ENCODE measurements at regions not wholly inside any gene's neighbourhood (a gene's known extent, or its start where the extent isn't known, plus 50 kb on each side); places are given as distances from the start of the nearest gene placed in this dataset.

DNA sequence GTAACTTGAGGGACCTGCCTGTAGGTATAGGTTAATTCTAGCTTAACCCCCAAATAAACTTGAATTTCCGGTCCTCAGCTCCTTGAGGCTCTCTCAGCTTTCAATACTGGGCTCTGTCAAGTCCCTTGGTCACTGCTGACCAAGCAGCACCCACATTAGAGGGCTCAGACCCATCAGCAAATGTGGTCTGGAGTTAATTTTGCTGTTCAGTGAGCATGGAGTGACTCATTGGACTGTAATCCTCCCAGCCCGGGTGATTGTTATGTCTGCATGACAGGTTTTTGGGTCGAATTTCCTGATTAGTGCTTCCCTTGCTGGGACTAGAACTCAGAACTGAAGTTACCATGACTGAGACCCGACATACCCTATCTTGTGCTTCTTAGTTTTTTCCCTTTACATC, 130.6 kb downstream of the URB2 start:
- no peak overlapping the region for H3K27ac Mint-ChIP-seq
- peaks cover 5% of the 10 kb centered on the region for H3K4me1 Mint-ChIP-seq
- DNase-seq (ENCODE audit: low spot score in 2 of 2, unreplicated experiment in 2 of 2), result no peak
- H3K27me3 Mint-ChIP-seq (ENCODE audit: low read depth), result peaks cover 7% of the 10 kb centered on the region
- H3K4me3 Mint-ChIP-seq, result no peak overlapping the region
- no peaks in the 10 kb centered on the region for H3K36me3 Mint-ChIP-seq
- TF ChIP-seq, protein P1, sequence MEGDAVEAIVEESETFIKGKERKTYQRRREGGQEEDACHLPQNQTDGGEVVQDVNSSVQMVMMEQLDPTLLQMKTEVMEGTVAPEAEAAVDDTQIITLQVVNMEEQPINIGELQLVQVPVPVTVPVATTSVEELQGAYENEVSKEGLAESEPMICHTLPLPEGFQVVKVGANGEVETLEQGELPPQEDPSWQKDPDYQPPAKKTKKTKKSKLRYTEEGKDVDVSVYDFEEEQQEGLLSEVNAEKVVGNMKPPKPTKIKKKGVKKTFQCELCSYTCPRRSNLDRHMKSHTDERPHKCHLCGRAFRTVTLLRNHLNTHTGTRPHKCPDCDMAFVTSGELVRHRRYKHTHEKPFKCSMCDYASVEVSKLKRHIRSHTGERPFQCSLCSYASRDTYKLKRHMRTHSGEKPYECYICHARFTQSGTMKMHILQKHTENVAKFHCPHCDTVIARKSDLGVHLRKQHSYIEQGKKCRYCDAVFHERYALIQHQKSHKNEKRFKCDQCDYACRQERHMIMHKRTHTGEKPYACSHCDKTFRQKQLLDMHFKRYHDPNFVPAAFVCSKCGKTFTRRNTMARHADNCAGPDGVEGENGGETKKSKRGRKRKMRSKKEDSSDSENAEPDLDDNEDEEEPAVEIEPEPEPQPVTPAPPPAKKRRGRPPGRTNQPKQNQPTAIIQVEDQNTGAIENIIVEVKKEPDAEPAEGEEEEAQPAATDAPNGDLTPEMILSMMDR (IDR thresholded peaks at IDR 0.05; ENCODE audit: unreplicated experiment), result no peak
- H3K9me3 Mint-ChIP-seq, result peaks cover 5% of the 10 kb centered on the region

DNA sequence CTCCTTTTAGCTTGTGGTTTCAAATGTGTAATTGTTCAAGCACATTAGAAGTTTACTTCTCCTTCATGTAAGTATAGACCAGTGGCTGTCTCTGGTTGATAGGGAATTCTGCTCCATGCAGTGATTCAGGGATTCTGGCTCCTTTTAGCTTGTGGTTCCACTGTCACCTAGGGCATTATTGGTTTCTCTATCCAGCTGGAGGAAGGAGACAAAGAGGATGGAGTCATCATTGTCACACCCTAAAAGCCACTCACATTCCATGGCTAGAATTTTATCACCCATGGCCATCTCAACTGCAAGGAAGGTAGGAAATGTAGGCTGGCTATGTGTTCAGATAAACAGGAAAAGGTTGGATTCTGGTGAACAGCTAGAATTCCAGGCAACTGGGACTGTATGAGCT, 131.2 kb downstream of the URB2 start:
- H3K27ac Mint-ChIP-seq, result no peak overlapping the region
- H3K4me1 Mint-ChIP-seq, result peaks cover 5% of the 10 kb centered on the region
- DNase-seq (ENCODE audit: low spot score in 2 of 2, unreplicated experiment in 2 of 2), result no peak

DNA sequence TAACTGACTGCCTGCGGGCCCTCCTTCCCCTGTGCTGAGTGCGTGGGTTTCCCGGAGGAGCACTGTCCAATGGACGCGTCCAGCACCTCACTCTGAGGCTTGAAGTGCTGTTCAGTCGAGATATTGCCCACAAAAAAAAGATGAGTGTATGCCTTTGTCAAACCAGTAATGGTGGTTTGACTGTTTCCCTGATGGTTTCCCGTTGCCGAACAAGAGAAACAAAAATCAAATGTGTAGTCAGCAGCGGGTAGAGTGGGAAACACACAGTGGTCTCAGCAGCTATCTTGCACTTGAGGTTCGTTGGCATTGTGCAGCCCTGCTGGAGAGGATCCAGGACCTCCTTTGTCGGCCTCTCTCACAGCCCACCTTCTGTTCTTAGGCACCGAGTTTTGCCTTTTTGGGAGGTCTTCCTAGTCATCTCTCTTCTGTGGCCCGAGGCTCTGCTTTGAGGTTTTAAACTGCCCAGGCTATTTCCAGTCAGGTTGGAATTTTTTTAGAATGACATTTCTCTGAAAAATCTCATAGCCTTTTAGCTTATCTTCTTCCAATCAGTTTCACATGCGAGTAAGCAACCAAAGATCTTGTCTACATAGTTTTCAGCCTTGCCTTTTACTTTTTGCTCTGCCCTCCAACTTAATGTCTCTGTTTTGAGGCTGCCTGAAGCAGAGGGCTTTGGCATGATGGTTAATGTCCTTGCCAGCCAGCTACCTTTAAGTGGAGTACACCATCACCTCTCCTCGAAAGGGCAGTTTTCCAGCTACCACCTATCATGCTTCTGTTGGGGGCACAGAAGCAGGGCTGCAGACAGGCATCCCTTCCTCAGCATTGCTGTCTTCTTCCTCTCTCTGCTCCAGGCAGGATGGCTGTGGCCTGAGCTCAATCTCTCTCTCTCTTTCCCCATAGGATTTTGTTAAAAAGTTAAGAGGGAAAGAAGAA, 132.3 kb downstream of the URB2 start:
- TF ChIP-seq, protein P1 (IDR thresholded peaks at IDR 0.05; ENCODE audit: unreplicated experiment), result no peak
- Mint-ChIP-seq H3K4me3 (no peak overlapping the region), H3K27ac (no peak overlapping the region), H3K36me3 (no peaks in the 10 kb centered on the region), H3K4me1 (peaks cover 5% of the 10 kb centered on the region), H3K9me3 (peaks cover 5% of the 10 kb centered on the region), H3K27me3 (ENCODE audit: low read depth) (peaks cover 16% of the 10 kb centered on the region)
- DNase-seq (ENCODE audit: low spot score in 2 of 2, unreplicated experiment in 2 of 2), result no peak

More for the DNA sequence above, 131.2 kb downstream of the URB2 start:
- TF ChIP-seq, protein P1 (IDR thresholded peaks at IDR 0.05; ENCODE audit: unreplicated experiment), result no peak
- no peaks in the 10 kb centered on the region for H3K36me3 Mint-ChIP-seq
- peaks cover 5% of the 10 kb centered on the region for H3K9me3 Mint-ChIP-seq
- H3K27me3 Mint-ChIP-seq (ENCODE audit: low read depth), result peaks cover 7% of the 10 kb centered on the region
- H3K4me3 Mint-ChIP-seq, result no peak overlapping the region

DNA sequence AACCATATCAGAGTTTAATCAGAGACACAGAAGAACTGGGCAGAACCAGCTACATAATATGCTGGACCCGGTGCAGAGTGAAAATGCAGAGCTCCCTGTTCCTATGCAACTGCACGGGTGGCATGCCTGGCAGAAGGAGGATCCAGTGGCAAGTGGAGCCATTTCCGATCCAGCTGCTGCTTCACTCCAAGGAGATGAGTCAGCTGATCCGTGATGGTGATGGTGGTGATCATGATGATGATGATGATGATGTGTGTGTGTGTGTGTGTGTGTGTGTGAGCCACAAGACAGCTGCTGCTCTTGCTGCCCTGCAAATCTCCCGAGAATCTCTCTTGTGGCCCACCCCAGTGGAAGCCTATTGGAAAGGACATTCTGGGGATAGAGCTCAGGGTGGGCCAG, 133.0 kb downstream of the URB2 start:
- no peak overlapping the region for H3K27ac Mint-ChIP-seq

DNA sequence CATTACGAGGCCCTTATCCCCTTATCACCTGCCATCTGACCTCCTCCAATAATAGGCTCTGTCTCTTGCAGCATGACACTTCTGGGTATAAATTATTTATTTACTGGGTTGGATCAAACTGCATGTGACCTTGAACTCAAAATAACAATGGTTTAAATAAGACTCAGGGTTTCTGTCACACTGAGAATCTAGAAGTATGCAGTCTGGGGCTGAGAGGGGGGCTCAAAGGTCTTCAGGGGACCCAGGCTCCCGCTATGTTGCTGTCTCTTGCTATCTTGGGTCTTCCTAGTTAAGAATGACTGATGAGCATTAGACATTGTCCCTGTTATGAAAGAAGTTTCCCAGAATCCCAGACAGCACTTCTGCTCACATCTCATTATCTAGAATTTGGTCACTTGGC, 133.5 kb downstream of the URB2 start:
- peaks cover 25% of the 10 kb centered on the region for H3K27me3 Mint-ChIP-seq (ENCODE audit: low read depth)
- no peak overlapping the region for H3K4me3 Mint-ChIP-seq
- peaks cover 5% of the 10 kb centered on the region for H3K9me3 Mint-ChIP-seq
- H3K27ac Mint-ChIP-seq, result no peak overlapping the region
- no peak for DNase-seq (ENCODE audit: low spot score in 2 of 2, unreplicated experiment in 2 of 2)
- H3K4me1 Mint-ChIP-seq, result peaks cover 5% of the 10 kb centered on the region
- no peaks in the 10 kb centered on the region for H3K36me3 Mint-ChIP-seq
- TF ChIP-seq, protein P1 (IDR thresholded peaks at IDR 0.05; ENCODE audit: unreplicated experiment), result no peak

More for the DNA sequence above, 133.0 kb downstream of the URB2 start:
- H3K9me3 Mint-ChIP-seq, result peaks cover 5% of the 10 kb centered on the region
- H3K27me3 Mint-ChIP-seq (ENCODE audit: low read depth), result peaks cover 22% of the 10 kb centered on the region
- H3K4me1 Mint-ChIP-seq, result peaks cover 5% of the 10 kb centered on the region
- TF ChIP-seq, protein P1 (IDR thresholded peaks at IDR 0.05; ENCODE audit: unreplicated experiment), result no peak
- no peak for DNase-seq (ENCODE audit: low spot score in 2 of 2, unreplicated experiment in 2 of 2)
- no peak overlapping the region for H3K4me3 Mint-ChIP-seq
- no peaks in the 10 kb centered on the region for H3K36me3 Mint-ChIP-seq

All from mesothelial cell of epicardium (in vitro differentiated cells).